Activated CD8-positive, alpha-beta memory T cell treated with anti-CD3 and anti-CD28 coated beads for 36 hours (primary cell): ENCODE measurements at regions not wholly inside any gene's neighbourhood (a gene's known extent, or its start where the extent isn't known, plus 50 kb on each side); places are given as distances from the start of the nearest gene placed in this dataset.

Experiments used
- CTCF ChIA-PET: fragments of 350-600 bp; sonication (Branson Sonifier 250); formaldehyde crosslinking; loops from one replicate; lab custom pipeline; 2021; ENCODE audit warnings: antibody characterized with exemption; lab: Charles Lee
- POLR2A ChIA-PET: fragments of 350-600 bp; sonication (Branson Sonifier 250); formaldehyde crosslinking; loops from one replicate; lab custom pipeline; 2021; ENCODE audit warnings: antibody characterized with exemption; lab: Charles Lee

DNA sequence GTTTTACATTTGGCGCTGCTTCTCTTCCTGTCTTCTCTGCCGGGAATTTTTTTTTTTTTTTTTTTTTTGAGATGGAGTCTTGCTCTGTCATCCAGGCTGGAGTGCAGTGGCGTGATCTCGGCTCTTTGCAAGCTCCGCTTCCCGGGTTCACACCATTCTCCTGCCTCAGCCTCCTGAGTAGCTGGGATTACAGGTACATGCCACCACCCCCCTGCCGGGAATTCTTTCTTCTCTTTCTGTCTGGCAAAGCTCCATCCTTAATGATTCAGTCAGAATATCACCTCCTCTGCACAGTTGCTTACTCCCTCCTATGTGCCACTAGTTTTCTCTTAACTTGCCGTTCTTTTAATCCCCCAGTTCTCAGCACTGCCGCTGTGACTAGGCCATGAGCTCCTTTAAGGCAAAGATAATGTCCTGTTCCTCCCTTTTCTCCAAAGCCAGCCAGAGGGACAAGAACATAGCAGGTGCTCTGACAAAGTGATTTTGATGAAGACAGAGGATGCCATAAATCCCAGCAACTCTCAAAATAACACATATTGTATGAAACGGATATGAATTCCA lies 112.1 kb upstream of the LRATD1 start:
- POLR2A ChIA-PET = no interaction called here
- CTCF ChIA-PET = no interaction called here

- POLR2A ChIA-PET = no interaction called here
- CTCF ChIA-PET = no interaction called here
These were observed 108.3 kb upstream of the LRATD1 start for GRCh38 chr2:14524041-14524802.

- ChIA-PET CTCF (no interaction called here), POLR2A (no interaction called here)
These were observed 107.8 kb upstream of the LRATD1 start for GRCh38 chr2:14524803-14525080.

DNA sequence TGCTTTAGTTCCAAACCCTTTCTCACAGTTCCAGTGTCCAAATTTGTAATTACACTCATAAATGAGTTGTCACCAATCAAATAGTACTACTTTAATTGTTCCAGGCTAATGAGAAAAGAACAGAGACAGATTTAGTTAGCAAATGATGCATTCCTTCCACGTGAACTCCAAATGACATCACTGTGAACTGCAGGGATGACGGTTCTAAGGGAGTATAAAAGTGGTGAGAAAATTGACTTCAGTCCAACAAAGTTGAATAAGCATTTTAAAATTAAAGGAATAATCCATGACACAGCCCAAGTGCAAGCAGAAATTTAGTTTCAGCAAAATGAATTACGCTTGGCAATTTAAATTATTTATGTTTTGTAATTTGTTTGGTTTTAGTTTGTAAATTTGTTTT lies 102.0 kb upstream of the LRATD1 start:
- CTCF ChIA-PET = no interaction called here
- POLR2A ChIA-PET = no interaction called here

DNA sequence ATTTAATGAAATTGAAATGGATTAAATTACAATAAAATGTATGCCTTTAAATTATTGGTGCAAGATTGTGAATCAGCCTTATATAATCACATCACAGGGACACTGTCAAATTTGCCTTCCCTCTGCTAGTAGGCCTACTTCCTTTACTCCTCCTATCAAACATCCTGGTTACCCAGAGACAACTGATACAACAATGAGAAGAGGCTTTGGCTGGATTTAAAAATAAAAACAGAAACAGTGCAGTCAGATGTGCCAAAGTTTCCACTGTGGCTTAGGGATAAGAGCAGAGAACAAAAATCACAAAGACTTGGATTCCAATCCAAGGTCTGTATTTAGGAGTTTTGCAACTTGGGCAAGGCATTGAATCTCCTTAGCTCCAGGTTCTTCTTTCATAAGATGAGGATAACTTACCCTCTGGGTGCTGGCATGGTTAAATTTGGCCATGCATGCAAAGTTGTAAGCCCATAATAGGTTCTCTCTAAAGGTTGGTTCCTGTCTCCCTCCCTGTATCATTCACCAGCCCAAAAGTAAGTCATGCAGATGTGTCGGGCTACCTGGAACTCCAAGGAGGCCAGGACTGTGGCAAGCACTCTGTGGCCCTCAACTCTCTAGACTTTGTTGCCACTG lies 99.3 kb upstream of the LRATD1 start:
- ChIA-PET POLR2A (no interaction called here), CTCF (no interaction called here)

DNA sequence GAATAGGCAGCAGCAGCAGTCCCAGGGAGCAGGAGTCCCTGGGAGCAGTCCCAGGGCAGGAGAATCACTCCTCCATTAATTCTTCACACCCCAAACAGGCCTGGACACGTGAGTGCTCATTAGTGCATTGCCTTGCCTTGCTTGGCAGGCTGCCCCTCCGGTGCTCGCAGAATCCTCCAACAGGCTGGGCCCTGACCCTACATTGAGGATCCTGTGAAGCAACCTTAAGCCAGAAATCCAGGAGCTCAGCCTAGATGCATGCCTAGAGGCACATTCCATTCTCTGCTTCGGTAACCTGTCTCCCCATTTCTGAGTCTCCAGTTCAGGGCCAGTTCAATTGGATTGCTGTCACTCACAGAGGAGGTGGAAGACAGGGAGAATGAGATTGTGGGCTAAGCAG lies 97.4 kb upstream of the LRATD1 start:
- ChIA-PET POLR2A (no interaction called here), CTCF (no interaction called here)

- CTCF ChIA-PET = no interaction called here
- POLR2A ChIA-PET = no interaction called here
These were observed 95.5 kb upstream of the LRATD1 start for GRCh38 chr2:14536976-14537375.

- ChIA-PET CTCF (no interaction called here), POLR2A (no interaction called here)
These were observed 92.5 kb upstream of the LRATD1 start for GRCh38 chr2:14540015-14540414.

GRCh38 chr2:14543284-14543683 lies 89.2 kb upstream of the LRATD1 start:
- POLR2A ChIA-PET = no interaction called here
- CTCF ChIA-PET = no interaction called here

- POLR2A ChIA-PET = no interaction called here
- CTCF ChIA-PET = no interaction called here
These were observed 88.3 kb upstream of the LRATD1 start for GRCh38 chr2:14544247-14544646.

- POLR2A ChIA-PET = no interaction called here
These were observed 84.7 kb upstream of the LRATD1 start for GRCh38 chr2:14547830-14548229.

DNA sequence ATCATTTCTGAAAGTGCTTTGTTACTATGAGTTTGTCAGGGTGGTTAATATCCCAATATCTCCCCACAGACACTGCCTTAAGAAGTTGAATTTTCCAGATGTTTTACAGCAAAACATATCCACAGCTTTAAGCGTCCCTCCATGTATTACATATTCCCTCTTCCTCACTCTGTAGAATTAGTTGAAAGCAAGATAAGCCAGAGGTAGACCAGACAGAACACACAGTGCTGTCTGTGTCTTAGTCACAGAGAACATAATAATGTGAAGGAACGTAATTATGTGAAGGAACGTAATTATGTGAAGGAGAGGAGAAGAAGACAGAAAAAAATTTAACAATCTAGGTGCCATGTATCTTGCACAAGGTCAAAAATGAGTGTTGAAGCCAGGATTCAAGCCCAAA lies 81.9 kb upstream of the LRATD1 start:
- ChIA-PET POLR2A (no interaction called here), CTCF (no interaction called here)

More at GRCh38 chr2:14547830-14548229, 84.7 kb upstream of the LRATD1 start:
- CTCF ChIA-PET = no interaction called here

DNA sequence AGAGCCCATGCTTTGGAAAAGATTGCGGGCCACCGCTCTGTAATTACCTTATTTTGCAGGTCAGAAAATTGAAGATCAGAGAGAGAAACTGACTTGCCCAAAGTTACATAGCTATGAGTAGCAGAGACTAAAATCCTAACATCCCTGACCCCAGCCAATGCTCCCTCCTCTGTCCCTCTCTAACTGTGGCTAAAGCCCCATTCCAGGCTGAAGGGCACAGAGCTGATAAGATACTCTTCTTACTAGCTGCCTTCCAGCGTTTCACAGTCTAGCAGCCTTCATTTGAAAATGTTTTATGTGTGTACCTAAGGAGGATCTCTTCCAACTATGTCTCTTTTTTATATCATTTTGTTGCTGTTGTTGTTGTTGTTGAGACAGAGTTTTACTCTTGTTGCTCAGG lies 81.4 kb upstream of the LRATD1 start:
- POLR2A ChIA-PET = no interaction called here
- CTCF ChIA-PET = no interaction called here

- CTCF ChIA-PET = no interaction called here
- POLR2A ChIA-PET = no interaction called here
These were observed 80.2 kb upstream of the LRATD1 start for GRCh38 chr2:14552286-14552685.

- ChIA-PET CTCF (no interaction called here), POLR2A (no interaction called here)
These were observed 79.7 kb upstream of the LRATD1 start for GRCh38 chr2:14552818-14553217.

DNA sequence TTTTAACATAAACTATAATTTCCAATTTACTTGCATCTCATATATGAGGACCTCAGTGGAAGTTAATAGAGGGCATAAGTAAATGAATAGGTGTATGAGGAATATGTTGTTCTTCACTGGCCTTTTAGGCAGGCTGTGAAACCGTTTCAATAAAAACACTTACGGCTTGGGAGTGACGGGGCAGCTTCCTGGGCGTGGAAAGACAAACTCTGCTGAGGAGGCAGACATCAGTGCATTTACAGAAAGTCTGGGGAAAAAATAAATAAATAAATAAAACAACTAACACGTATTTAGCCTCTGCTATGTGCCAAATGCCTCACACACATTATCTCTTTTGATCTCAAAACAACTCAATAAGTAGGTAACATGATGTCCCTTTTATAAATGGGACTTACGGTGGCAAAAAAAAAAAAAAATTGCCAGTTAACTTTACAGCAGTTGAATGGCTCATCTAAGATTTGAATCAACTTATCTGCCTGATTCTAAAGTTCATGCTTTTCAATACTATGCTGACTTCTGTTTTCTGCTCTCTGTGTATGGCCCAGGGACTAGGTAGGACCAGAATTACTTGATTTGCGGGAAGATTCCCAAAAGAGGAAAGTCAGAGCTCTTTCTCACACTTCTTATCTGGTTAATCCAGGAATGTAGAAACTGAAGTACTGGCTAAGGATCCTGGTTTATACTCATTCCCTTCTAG lies 77.5 kb upstream of the LRATD1 start:
- POLR2A ChIA-PET = no interaction called here
- CTCF ChIA-PET = no interaction called here

GRCh38 chr2:14557111-14557510 lies 75.4 kb upstream of the LRATD1 start:
- POLR2A ChIA-PET = no interaction called here
- CTCF ChIA-PET = no interaction called here

GRCh38 chr2:14557916-14558315 lies 74.6 kb upstream of the LRATD1 start:
- ChIA-PET POLR2A (no interaction called here), CTCF (no interaction called here)

DNA sequence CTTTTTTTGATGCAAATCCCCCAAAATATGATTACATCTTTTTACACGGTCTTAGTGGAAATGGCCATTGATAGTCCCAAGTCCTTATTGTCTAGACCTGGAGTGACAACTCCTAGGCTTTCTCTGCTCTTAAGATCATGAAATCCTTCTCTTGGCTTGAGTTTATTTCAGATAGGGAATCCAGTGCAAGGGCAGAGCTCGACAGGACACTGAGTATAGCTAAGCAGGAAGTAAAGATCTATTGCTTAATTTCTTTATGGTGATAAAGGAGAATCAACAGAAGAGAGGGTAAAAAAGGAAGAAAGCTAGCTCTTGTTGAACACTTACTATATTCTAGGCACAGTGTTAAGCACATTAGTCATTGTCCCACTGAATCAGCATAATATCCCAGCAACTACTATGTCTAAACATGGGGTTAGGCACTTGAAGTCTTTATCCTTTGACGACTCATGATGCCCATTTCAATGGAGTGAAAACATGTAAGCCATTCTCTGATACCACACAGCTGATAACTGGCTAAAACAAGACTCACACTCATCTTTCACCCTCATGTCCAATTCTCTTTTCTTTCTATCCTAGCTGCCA lies 74.1 kb upstream of the LRATD1 start:
- ChIA-PET POLR2A (no interaction called here), CTCF (no interaction called here)

GRCh38 chr2:14560716-14561115 lies 71.8 kb upstream of the LRATD1 start:
- POLR2A ChIA-PET = no interaction called here
- CTCF ChIA-PET = no interaction called here

DNA sequence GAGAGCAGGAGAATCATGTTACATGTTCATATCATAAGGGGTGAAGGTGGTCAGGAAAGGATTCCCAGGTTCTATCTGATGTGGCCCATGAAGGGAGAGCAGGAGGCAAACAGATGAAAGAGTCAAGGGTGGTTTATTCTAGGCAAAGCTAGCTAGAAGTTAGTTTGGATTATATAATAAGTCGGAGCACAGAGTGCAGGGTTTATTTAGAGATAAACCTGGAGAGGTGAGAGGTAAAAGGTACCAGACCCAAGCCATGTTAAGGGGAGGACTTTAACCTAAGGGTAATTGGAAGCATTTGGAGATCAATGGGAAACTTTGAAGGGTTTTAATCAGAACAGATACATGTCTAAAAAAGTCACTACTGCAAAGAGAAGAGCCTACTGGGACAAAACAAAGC lies 69.2 kb upstream of the LRATD1 start:
- POLR2A ChIA-PET = no interaction called here
- CTCF ChIA-PET = no interaction called here
